SK-N-SH (cell line): ENCODE measurements at regions not wholly inside any gene's neighbourhood (a gene's known extent, or its start where the extent isn't known, plus 50 kb on each side); places are given as distances from the start of the nearest gene placed in this dataset.

Experiments
- CTCF ChIA-PET: fragments of 300-600, 350-600 bp; formaldehyde crosslinking; extraction: SDS; loops from one replicate; lab custom pipeline; 2021; lab: Yijun Ruan, JAX
- POLR2A ChIA-PET: fragments of 350-600 bp; sonication (Branson Sonifier 250); formaldehyde crosslinking; extraction: SDS; loops from one replicate; lab custom pipeline; 2020; ENCODE audit warnings: antibody characterized with exemption, inconsistent platforms; lab: Yijun Ruan, JAX
- DNase-seq: peaks from one replicate; pipeline ENCODE4 v3.0.0; 2012
- H2AFZ ChIP-seq: fragments of 200-600 bp; sonication (generic); 2 replicates; pipeline ENCODE4 v1.8.1; 2016; ENCODE audit warnings: antibody characterized with exemption, mild to moderate bottlenecking, low read depth
- H3F3A ChIP-seq: fragments of 200-600 bp; sonication (generic); replicated peaks from 2 replicates; pipeline ENCODE3; 2016; ENCODE audit warnings: antibody characterized with exemption, mild to moderate bottlenecking; ENCODE audit not compliant: insufficient read depth
- H3K27ac ChIP-seq, 2 experiments: fragments of 200-500 bp in 1 of 2; fragments of 200-600 bp in 1 of 2; sonication (Bioruptor generic) in 1 of 2; sonication (generic), shearing (Covaris generic) in 1 of 2; 2 replicates each; pipeline versions ENCODE4 v1.5.1 to v1.6.1; 2014 to 2016; ENCODE audit warnings: low read depth in 2 of 2, inconsistent platforms in 1 of 2, low read length in 1 of 2, mild to moderate bottlenecking in 1 of 2, mixed read lengths in 1 of 2
- H3K27me3 ChIP-seq: fragments of 200-600 bp; sonication (generic), shearing (Covaris generic); 2 replicates; pipeline ENCODE4 v1.6.1; 2016; ENCODE audit warnings: mixed run types; ENCODE audit not compliant: insufficient read depth
- H3K36me3 ChIP-seq, 2 experiments: fragments of 200-500 bp in 1 of 2; fragments of 200-600 bp in 1 of 2; sonication (Bioruptor generic) in 1 of 2; sonication (generic) in 1 of 2; replicated peaks in 1 of 2; 2 replicates each; pipeline versions ENCODE3 to v1.5.1; 2014 to 2016; ENCODE audit warnings: low read length in 1 of 2, mild to moderate bottlenecking in 1 of 2; ENCODE audit not compliant: insufficient read depth in 2 of 2, control insufficient read depth in 1 of 2
- H3K4me1 ChIP-seq, 2 experiments: fragments of 200-500 bp in 1 of 2; fragments of 200-600 bp in 1 of 2; sonication (Bioruptor generic) in 1 of 2; sonication (generic), shearing (Covaris generic) in 1 of 2; 2 replicates each; pipeline versions ENCODE4 v1.5.1 to v1.6.1; 2014 to 2016; ENCODE audit warnings: low read depth in 1 of 2, low read length in 1 of 2, mixed run types in 1 of 2; ENCODE audit not compliant: insufficient read depth in 2 of 2, control insufficient read depth in 1 of 2
- H3K4me2 ChIP-seq: fragments of 200-600 bp; sonication (generic), shearing (Covaris generic); 2 replicates; pipeline ENCODE4 v1.6.1; 2017; ENCODE audit warnings: mixed run types
- H3K4me3 ChIP-seq, 2 experiments: fragments of 200-500 bp in 1 of 2; fragments of 200-600 bp in 1 of 2; sonication (Bioruptor generic) in 1 of 2; sonication (generic), shearing (Covaris generic) in 1 of 2; 2 replicates each; pipeline versions ENCODE4 v1.5.1 to v1.8.1; 2014 to 2016; ENCODE audit warnings: low read depth in 2 of 2, inconsistent platforms in 1 of 2, low read length in 1 of 2, mild to moderate bottlenecking in 1 of 2, mixed read lengths in 1 of 2, moderate library complexity in 1 of 2
- H3K79me2 ChIP-seq: fragments of 200-600 bp; sonication (generic); 2 replicates; pipeline ENCODE4 v1.8.1; 2017; ENCODE audit warnings: mild to moderate bottlenecking; ENCODE audit not compliant: insufficient read depth
- H3K9ac ChIP-seq: fragments of 200-600 bp; sonication (generic); 2 replicates; pipeline ENCODE4 v1.6.1; 2017; ENCODE audit warnings: mixed run types
- H3K9me2 ChIP-seq: fragments of 200-600 bp; sonication (generic); 2 replicates; pipeline ENCODE4 v1.6.1; 2017; ENCODE audit warnings: mixed run types
- H3K9me3 ChIP-seq: fragments of 200-600 bp; sonication (generic); 2 replicates; pipeline ENCODE4 v1.6.1; 2017; ENCODE audit warnings: mixed run types, mild to moderate bottlenecking, moderate library complexity
- H4K20me1 ChIP-seq: fragments of 200-600 bp; sonication (generic); 2 replicates; pipeline ENCODE4 v1.6.1; 2017; ENCODE audit warnings: mild to moderate bottlenecking, mixed run types; ENCODE audit not compliant: insufficient read depth
- GATA2 ChIP-seq: sonication (generic); formaldehyde crosslinking; IDR thresholded peaks from 2 replicates; pipeline ENCODE4 v1.5.0; 2020; ENCODE audit warnings: mild to moderate bottlenecking, missing genetic modification reagents
- JUND ChIP-seq: IDR thresholded peaks from 2 replicates; pipeline ENCODE4 v1.4.0; 2012
- MXI1 ChIP-seq: IDR thresholded peaks from 2 replicates; pipeline ENCODE4 v1.6.1; 2012; ENCODE audit warnings: mild to moderate bottlenecking, low read depth, low read length, improper control_type of control experiment
- NRF1 ChIP-seq: IDR thresholded peaks from 2 replicates; pipeline ENCODE4 v1.6.1; 2012; ENCODE audit warnings: low read depth, mild to moderate bottlenecking, low read length
- RAD21 ChIP-seq: IDR thresholded peaks from 2 replicates; pipeline ENCODE4 v1.6.1; 2012; ENCODE audit warnings: mild to moderate bottlenecking, low read length
- TAF1 ChIP-seq: IDR thresholded peaks from 2 replicates; pipeline ENCODE4 v1.6.1; 2012; ENCODE audit warnings: low read depth, mild to moderate bottlenecking, low read length, moderate library complexity, borderline replicate concordance
- TEAD4 ChIP-seq: IDR thresholded peaks from 2 replicates; pipeline ENCODE4 v1.4.0; 2012; ENCODE audit warnings: mild to moderate bottlenecking, borderline replicate concordance; ENCODE audit not compliant: insufficient read depth
- YY1 ChIP-seq: IDR thresholded peaks from 2 replicates; pipeline ENCODE4 v1.4.0; 2012; ENCODE audit warnings: low read depth, mild to moderate bottlenecking
- WGBS: methylation state at CpG from one replicate; pipeline ENCODE4 v1.1.6; 2017; ENCODE audit warnings: low lambda C conversion rate; 5-methylcytosine and 5-hydroxymethylcytosine counted together
- TF ChIP-seq, protein P1 (sequence below): fragments of 150-350 bp; IDR thresholded peaks from 2 replicates; pipeline ENCODE4 v1.6.1; 2017; ENCODE audit warnings: antibody characterized with exemption, low read length, low read depth, borderline replicate concordance
- TF ChIP-seq, protein P2 (sequence below): IDR thresholded peaks from 2 replicates; pipeline ENCODE4 v1.4.0; 2012; ENCODE audit warnings: low read depth, borderline replicate concordance

DNA sequence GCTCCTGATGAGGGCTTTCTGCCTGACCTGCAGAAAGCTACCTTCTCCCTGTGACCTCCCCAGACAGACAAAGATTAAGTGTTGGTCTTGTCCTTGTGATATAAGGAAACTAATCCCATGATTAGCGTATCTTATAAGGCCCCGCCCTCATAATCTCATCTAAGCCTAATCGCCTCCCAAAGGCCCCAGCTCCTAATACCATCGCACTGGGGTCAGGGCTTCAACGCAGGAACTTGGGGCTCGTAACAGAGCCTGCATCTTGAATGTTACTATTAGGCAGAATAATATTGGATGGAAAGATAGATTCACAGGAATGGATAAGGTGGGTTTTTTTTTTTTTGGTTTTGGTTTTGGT, 78.9 kb downstream of the C16orf95 start:
- DNase-seq: no peak
- Histone ChIP-seq H3K36me3 (no peaks in the 10 kb centered on the region), H3F3A (no peaks in the 10 kb centered on the region), H3K9ac (no peak overlapping the region), H3K79me2 (no peaks in the 10 kb centered on the region), H3K27ac (no peak overlapping the region), H3K9me3 (no peaks in the 10 kb centered on the region), H3K4me1 (no peaks in the 10 kb centered on the region; a peak in 1 of 4 replicates), H3K4me2 (no peak overlapping the region), H3K27me3 (peaks cover 61% of the 10 kb centered on the region), H3K4me3 (no peak overlapping the region), H3K9me2 (no peaks in the 10 kb centered on the region), H4K20me1 (no peaks in the 10 kb centered on the region), H2AFZ (no peak overlapping the region)
- TF ChIP-seq NRF1 (no peak), RAD21 (no peak), YY1 (no peak), GATA2 (CRISPR knock-in tag) (no peak)
- CTCF ChIA-PET: no interaction called here
- 77% methylated on average over 6 of the region's 6 CpGs for WGBS
- POLR2A ChIA-PET: no interaction called here

DNA sequence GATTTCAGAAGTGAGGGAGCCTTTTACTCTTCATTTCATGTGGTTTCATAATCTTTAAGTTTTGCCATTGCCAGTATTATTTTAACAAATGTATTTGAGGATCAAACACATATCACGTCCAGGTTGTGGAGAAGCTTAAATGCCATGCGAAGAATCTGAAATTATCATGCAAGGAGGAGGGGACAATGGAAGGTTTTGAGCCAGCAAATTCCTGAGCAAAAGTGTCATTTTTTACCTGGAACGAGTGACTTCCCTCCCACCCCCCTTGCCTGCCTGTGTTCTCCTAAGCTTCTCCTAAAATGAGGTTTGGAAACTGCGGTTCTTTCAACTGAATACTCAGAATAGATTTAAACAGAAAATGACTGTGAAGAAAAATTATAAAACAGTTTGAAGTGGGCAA, 77.6 kb downstream of the C16orf95 start:
- Histone ChIP-seq H3F3A (no peaks in the 10 kb centered on the region), H3K27ac (no peak overlapping the region), H3K79me2 (no peaks in the 10 kb centered on the region), H2AFZ (no peak overlapping the region), H3K4me1 (no peaks in the 10 kb centered on the region; a peak in 1 of 4 replicates), H3K4me2 (no peak overlapping the region), H4K20me1 (no peaks in the 10 kb centered on the region), H3K4me3 (no peak overlapping the region), H3K27me3 (peaks cover 61% of the 10 kb centered on the region), H3K9me2 (no peaks in the 10 kb centered on the region), H3K36me3 (no peaks in the 10 kb centered on the region), H3K9me3 (no peaks in the 10 kb centered on the region), H3K9ac (no peak overlapping the region)
- TF ChIP-seq JUND (no peak), GATA2 (CRISPR knock-in tag) (no peak), TEAD4 (no peak), NRF1 (no peak)
- TF ChIP-seq, protein P1, sequence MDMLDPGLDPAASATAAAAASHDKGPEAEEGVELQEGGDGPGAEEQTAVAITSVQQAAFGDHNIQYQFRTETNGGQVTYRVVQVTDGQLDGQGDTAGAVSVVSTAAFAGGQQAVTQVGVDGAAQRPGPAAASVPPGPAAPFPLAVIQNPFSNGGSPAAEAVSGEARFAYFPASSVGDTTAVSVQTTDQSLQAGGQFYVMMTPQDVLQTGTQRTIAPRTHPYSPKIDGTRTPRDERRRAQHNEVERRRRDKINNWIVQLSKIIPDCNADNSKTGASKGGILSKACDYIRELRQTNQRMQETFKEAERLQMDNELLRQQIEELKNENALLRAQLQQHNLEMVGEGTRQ: no peak
- DNase-seq: no peak
- 68% methylated on average over 4 of the region's 4 CpGs for WGBS
- ChIA-PET POLR2A (no interaction called here), CTCF (no interaction called here)

DNA sequence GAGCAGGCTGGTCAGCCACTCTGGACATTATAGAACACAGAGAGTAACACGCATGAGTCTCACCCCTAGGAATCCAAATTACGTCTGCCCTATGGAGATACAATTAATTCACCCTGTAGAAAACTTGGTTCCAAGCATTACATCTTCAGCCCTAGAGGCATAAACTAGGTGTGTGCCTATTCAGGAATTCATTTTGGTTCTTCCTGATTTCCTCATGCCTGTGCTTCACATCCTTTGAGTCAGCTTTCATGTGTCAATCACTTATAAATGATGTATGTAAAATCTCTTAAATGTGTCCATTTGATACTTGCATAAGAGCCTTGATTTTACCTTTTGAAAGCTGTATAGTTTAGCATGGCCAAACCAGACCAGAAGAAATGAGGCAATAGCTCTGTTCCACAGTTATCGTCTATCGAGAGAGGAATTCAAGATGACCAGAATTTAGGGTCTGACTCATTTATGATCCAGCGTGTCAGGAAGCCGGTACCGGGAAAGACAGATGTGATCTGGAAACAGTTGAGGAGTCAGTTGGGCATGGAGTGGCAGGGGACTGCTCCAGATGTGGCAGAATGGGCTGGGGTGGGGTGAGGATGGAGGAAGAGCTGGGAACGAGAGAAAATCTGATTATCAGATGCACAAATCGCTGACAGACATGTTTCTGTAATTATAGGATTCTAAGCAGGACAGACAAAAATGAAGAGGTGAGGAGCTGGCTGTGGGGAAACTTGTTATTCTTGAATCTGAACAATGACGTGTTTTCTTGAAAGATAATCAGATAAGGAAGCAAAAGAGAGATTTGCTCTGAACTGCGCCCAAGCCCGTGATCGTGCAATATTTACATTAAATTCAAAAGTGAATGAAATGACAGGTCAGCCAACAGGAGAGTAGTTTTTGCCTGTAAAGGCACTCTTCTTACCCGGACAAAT, 76.7 kb downstream of the C16orf95 start:
- Histone ChIP-seq H3K9ac (no peak overlapping the region), H3K9me2 (no peaks in the 10 kb centered on the region), H3F3A (no peaks in the 10 kb centered on the region), H3K27me3 (peaks cover 69% of the 10 kb centered on the region), H2AFZ (no peak overlapping the region), H3K4me2 (no peak overlapping the region)
- peak; percentile 41 for DNase-seq
- no peak for TF ChIP-seq TEAD4
- no peak for TF ChIP-seq NRF1
- TF ChIP-seq TAF1: no peak
- no peak for TF ChIP-seq RAD21
- no peak for TF ChIP-seq MXI1
- no peak for TF ChIP-seq YY1
- TF ChIP-seq, protein P2, sequence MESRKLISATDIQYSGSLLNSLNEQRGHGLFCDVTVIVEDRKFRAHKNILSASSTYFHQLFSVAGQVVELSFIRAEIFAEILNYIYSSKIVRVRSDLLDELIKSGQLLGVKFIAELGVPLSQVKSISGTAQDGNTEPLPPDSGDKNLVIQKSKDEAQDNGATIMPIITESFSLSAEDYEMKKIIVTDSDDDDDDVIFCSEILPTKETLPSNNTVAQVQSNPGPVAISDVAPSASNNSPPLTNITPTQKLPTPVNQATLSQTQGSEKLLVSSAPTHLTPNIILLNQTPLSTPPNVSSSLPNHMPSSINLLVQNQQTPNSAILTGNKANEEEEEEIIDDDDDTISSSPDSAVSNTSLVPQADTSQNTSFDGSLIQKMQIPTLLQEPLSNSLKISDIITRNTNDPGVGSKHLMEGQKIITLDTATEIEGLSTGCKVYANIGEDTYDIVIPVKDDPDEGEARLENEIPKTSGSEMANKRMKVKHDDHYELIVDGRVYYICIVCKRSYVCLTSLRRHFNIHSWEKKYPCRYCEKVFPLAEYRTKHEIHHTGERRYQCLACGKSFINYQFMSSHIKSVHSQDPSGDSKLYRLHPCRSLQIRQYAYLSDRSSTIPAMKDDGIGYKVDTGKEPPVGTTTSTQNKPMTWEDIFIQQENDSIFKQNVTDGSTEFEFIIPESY: no peak
- TF ChIP-seq, all 33 proteins: peak for 0
- Histone ChIP-seq H3K9me3 (no peaks in the 10 kb centered on the region), H3K36me3 (no peaks in the 10 kb centered on the region), H3K4me1 (no peaks in the 10 kb centered on the region; a peak in 1 of 4 replicates), H4K20me1 (no peaks in the 10 kb centered on the region), H3K27ac (no peak overlapping the region), H3K79me2 (no peaks in the 10 kb centered on the region), H3K4me3 (no peak overlapping the region)
- 17% methylated on average over 14 of the region's 14 CpGs for WGBS
- POLR2A ChIA-PET: interaction anchor here (0.6 kb wide), 1 partner anchor 26 kb away, joined by 4 read pairs; no protein-coding TSS in a partner anchor
- CTCF ChIA-PET: interaction anchor here (1.7 kb wide), 1 partner anchor 37 kb away, joined by 8 read pairs; no protein-coding TSS in a partner anchor
